Neural progenitor cell (in vitro differentiated cells): ENCODE measurements at regions not wholly inside any gene's neighbourhood (a gene's known extent, or its start where the extent isn't known, plus 50 kb on each side); places are given as distances from the start of the nearest gene placed in this dataset.

ENCODE experiments used
- EZH2 ChIP-seq: fragments of 200-600 bp; sonication (generic); IDR thresholded peaks from 2 replicates; pipeline ENCODE4 v1.6.1; 2017; ENCODE audit warnings: antibody characterized with exemption, mild to moderate bottlenecking, moderate library complexity
- TF ChIP-seq, protein P1 (sequence below): fragments of 200-600 bp; sonication (generic); IDR thresholded peaks from 2 replicates; pipeline ENCODE4 v1.5.1; 2017; ENCODE audit warnings: antibody characterized with exemption, mild to moderate bottlenecking

DNA sequence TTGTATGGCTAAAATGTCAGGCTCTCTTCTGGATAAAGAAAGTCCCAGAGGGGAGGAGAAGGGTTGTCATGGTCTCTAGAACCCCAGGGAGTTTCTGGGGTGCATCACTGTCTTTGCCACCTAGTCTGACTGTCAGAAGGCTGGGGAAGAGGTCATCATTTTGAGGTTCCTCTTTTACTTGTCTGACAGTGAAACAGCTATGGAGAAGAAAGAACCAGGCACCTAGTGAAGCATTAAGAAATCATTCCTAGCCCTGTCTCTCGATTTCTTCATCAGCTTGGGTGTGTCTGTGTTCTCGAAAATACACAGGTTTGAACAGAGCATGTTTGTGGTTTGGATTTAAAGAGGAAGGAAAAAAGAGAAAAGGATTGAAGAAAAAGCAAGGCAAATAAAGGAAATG lies 158.7 kb upstream of the LRIG3 start:
- TF ChIP-seq, protein P1, sequence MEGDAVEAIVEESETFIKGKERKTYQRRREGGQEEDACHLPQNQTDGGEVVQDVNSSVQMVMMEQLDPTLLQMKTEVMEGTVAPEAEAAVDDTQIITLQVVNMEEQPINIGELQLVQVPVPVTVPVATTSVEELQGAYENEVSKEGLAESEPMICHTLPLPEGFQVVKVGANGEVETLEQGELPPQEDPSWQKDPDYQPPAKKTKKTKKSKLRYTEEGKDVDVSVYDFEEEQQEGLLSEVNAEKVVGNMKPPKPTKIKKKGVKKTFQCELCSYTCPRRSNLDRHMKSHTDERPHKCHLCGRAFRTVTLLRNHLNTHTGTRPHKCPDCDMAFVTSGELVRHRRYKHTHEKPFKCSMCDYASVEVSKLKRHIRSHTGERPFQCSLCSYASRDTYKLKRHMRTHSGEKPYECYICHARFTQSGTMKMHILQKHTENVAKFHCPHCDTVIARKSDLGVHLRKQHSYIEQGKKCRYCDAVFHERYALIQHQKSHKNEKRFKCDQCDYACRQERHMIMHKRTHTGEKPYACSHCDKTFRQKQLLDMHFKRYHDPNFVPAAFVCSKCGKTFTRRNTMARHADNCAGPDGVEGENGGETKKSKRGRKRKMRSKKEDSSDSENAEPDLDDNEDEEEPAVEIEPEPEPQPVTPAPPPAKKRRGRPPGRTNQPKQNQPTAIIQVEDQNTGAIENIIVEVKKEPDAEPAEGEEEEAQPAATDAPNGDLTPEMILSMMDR: no peak
- TF ChIP-seq EZH2: no peak
